Loucy (cell line): ENCODE measurements at regions not wholly inside any gene's neighbourhood (a gene's known extent, or its start where the extent isn't known, plus 50 kb on each side); places are given as distances from the start of the nearest gene placed in this dataset.
"Not testable (repeated sequence)": the region's sequence is repeated elsewhere in the genome, so short reads cannot be mapped to it uniquely, and the experiment has no call there.

Experiments
- H2AFZ ChIP-seq: fragments of 200-600 bp; sonication (generic); 2 replicates; pipeline ENCODE4 v1.6.0; 2016; ENCODE audit warnings: antibody characterized with exemption, mild to moderate bottlenecking, low read length, moderate library complexity
- H3F3A ChIP-seq: fragments of 200-600 bp; 2 replicates; pipeline ENCODE4 v1.6.0; 2016; ENCODE audit warnings: antibody characterized with exemption, low read depth, mild to moderate bottlenecking
- H3K27me3 ChIP-seq: fragments of 200-600 bp; sonication (generic); 2 replicates; pipeline ENCODE4 v1.6.1; 2014; ENCODE audit warnings: low read length, mild to moderate bottlenecking; ENCODE audit not compliant: insufficient read depth, poor library complexity, severe bottlenecking
- H3K36me3 ChIP-seq: fragments of 200-600 bp; sonication (generic); 2 replicates; pipeline ENCODE4 v1.6.1; 2016; ENCODE audit warnings: low read length; ENCODE audit not compliant: insufficient read depth
- H3K4me1 ChIP-seq: fragments of 200-600 bp; sonication (generic); 2 replicates; pipeline ENCODE4 v1.5.1; 2014; ENCODE audit warnings: low read length, mild to moderate bottlenecking; ENCODE audit not compliant: insufficient read depth, poor library complexity, severe bottlenecking
- H3K4me2 ChIP-seq: fragments of 200-600 bp; sonication (generic); 2 replicates; pipeline ENCODE4 v1.6.0; 2014; ENCODE audit warnings: antibody characterized with exemption, low read length, low read depth, mild to moderate bottlenecking; ENCODE audit not compliant: poor library complexity, severe bottlenecking
- H3K4me3 ChIP-seq: fragments of 200-600 bp; sonication (generic); 2 replicates; pipeline ENCODE4 v1.5.1; 2014; ENCODE audit warnings: low read length, mild to moderate bottlenecking, mixed read lengths; ENCODE audit not compliant: poor library complexity, severe bottlenecking
- H3K79me2 ChIP-seq: fragments of 200-600 bp; sonication (generic); 2 replicates; pipeline ENCODE4 v1.6.1; 2014; ENCODE audit warnings: low read length; ENCODE audit not compliant: insufficient read depth
- H3K9ac ChIP-seq: fragments of 200-600 bp; sonication (generic); 2 replicates; pipeline ENCODE4 v1.6.0; 2014; ENCODE audit warnings: mild to moderate bottlenecking, low read depth, low read length, moderate library complexity; ENCODE audit not compliant: poor library complexity, severe bottlenecking
- H3K9me2 ChIP-seq: fragments of 200-600 bp; sonication (generic); replicated peaks from 2 replicates; pipeline ENCODE4 v1.6.1; 2016; ENCODE audit warnings: low read depth, low read length, mixed read lengths
- H3K9me3 ChIP-seq: fragments of 200-600 bp; sonication (generic); 2 replicates; pipeline ENCODE4 v1.6.1; 2014; ENCODE audit warnings: mild to moderate bottlenecking, antibody characterized with exemption, low read length, low read depth; ENCODE audit not compliant: insufficient read depth
- H4K20me1 ChIP-seq: fragments of 200-600 bp; sonication (generic); 2 replicates; pipeline ENCODE4 v1.6.0; 2014; ENCODE audit warnings: antibody characterized with exemption, low read length, mild to moderate bottlenecking; ENCODE audit not compliant: insufficient read depth, poor library complexity, severe bottlenecking
- EZH2phosphoT487 ChIP-seq: fragments of 200-600 bp; IDR thresholded peaks from 2 replicates; pipeline ENCODE4 v1.6.1; 2018; ENCODE audit warnings: antibody characterized with exemption, mild to moderate bottlenecking, moderate library complexity, borderline replicate concordance
- TF ChIP-seq, protein P1 (sequence below): fragments of 200-600 bp; sonication (generic); conservative IDR thresholded peaks from 2 replicates; pipeline ENCODE4 v1.5.1; 2014; ENCODE audit warnings: mild to moderate bottlenecking, antibody characterized with exemption, low read length

DNA sequence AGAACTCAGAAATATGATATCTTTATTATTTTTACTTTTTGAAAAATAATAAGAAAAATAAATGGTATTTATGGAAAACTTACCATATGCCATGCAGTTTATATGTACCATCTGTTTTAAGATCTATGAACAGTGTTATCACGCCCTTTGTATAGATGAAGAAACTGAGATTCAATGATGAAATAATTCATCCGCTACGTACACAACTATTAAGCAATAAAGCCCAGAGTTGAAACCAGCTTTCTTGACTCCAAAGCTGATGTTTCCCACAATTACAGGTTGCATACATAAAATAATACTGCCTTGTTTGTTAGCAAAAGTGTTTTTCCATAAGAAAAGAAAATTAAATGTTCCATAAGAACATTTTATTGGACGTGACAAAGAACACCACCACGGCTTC lies 67.2 kb upstream of the BCL6 start:
- Histone ChIP-seq H2AFZ (no peak overlapping the region), H3K79me2 (no peaks in the 10 kb centered on the region), H3K9me2 (no peaks in the 10 kb centered on the region), H4K20me1 (no peaks in the 10 kb centered on the region), H3K9ac (no peak overlapping the region), H3K4me3 (no peak overlapping the region), H3K9me3 (peaks cover 1% of the 10 kb centered on the region; the same call in 1 of the 2 replicates), H3K4me1 (peaks cover 5% of the 10 kb centered on the region), H3F3A (no peaks in the 10 kb centered on the region), H3K36me3 (no peaks in the 10 kb centered on the region), H3K4me2 (no peak overlapping the region), H3K27me3 (no peaks in the 10 kb centered on the region)
- TF ChIP-seq, protein P1, sequence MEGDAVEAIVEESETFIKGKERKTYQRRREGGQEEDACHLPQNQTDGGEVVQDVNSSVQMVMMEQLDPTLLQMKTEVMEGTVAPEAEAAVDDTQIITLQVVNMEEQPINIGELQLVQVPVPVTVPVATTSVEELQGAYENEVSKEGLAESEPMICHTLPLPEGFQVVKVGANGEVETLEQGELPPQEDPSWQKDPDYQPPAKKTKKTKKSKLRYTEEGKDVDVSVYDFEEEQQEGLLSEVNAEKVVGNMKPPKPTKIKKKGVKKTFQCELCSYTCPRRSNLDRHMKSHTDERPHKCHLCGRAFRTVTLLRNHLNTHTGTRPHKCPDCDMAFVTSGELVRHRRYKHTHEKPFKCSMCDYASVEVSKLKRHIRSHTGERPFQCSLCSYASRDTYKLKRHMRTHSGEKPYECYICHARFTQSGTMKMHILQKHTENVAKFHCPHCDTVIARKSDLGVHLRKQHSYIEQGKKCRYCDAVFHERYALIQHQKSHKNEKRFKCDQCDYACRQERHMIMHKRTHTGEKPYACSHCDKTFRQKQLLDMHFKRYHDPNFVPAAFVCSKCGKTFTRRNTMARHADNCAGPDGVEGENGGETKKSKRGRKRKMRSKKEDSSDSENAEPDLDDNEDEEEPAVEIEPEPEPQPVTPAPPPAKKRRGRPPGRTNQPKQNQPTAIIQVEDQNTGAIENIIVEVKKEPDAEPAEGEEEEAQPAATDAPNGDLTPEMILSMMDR = no peak
- TF ChIP-seq EZH2phosphoT487 = no peak

DNA sequence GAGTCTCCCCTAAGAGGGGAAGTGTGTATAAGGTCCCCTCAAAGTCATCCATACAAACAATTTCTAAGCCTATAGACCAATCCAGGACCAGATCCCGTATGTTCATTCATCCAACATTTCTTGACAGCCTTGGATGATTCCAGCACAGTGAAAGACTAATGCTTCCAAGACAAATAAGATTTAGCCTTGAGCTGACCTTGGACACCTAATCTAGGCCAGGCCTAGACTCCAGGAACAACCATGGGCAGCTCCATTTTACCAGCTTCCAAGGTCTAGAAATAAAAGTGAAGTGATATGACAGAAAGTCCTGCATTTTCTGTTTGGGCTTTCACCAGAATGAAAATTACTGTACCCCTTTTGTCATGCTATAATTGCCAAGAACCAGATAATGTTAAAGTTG lies 67.9 kb upstream of the BCL6 start:
- Histone ChIP-seq H3K36me3 (no peaks in the 10 kb centered on the region), H3K79me2 (no peaks in the 10 kb centered on the region), H4K20me1 (no peaks in the 10 kb centered on the region), H3K9me3 (peaks cover 2% of the 10 kb centered on the region; the same call in 1 of the 2 replicates), H3K4me3 (no peak overlapping the region), H3K4me1 (peaks cover 5% of the 10 kb centered on the region), H3K9ac (no peak overlapping the region), H3K4me2 (no peak overlapping the region), H3F3A (no peaks in the 10 kb centered on the region), H3K9me2 (no peaks in the 10 kb centered on the region), H2AFZ (no peak overlapping the region), H3K27me3 (no peaks in the 10 kb centered on the region)
- TF ChIP-seq EZH2phosphoT487 = no peak
- TF ChIP-seq, protein P1 = no peak

- not testable (repeated sequence) for H3F3A ChIP-seq, H2AFZ ChIP-seq, H3K79me2 ChIP-seq, H3K9me3 ChIP-seq, H3K4me3 ChIP-seq, H3K9ac ChIP-seq, H3K27me3 ChIP-seq, H3K4me2 ChIP-seq, H4K20me1 ChIP-seq, H3K9me2 ChIP-seq, H3K36me3 ChIP-seq
- H3K4me1 ChIP-seq = peaks cover 17% of the 10 kb centered on the region
Observed at GRCh38 chr3:187817766-187818165, 72.5 kb upstream of the BCL6 start.

DNA sequence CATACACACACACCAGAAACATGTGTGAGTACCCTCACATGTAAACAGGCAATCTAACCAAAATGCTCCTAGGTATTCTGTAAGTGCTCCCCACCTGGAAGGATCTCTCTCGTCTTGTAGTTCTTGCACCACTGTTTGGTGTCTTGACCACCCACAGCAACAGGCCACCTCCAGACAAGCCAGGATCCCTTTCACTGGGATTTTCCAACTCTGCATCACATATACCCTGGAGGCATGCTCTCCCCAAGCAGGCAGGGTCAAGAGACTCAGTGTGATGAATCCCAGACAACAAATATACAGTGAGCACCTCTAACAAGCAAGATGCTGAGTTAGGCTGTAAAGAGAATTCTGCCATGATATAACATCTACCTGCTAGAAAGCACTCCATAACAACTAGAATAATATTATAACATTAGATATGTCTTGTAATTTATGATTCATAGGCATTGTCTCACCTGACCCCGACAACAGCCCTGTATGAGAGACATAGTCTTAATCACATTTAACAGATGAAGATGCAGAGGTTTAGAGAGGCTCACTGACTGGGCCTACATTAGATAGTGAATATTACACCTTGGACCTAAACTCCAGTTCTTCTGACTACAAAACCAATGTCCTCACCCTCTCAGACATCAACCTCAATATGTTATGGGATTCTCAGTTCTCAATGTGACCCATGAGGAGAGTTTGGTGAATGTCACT lies 76.5 kb upstream of the BCL6 start:
- H3K36me3 ChIP-seq = no peaks in the 10 kb centered on the region
- peaks cover 3% of the 10 kb centered on the region; the same call in 1 of the 2 replicates for H3F3A ChIP-seq
- H3K79me2 ChIP-seq = no peaks in the 10 kb centered on the region
- no peaks in the 10 kb centered on the region for H4K20me1 ChIP-seq
- peaks cover 2% of the 10 kb centered on the region; the same call in 1 of the 2 replicates for H3K9me3 ChIP-seq
- peaks cover 31% of the 10 kb centered on the region for H3K4me1 ChIP-seq
- no peak for TF ChIP-seq EZH2phosphoT487
- TF ChIP-seq, protein P1 = no peak
- peak overlapping the region; percentile 35 for H3K4me3 ChIP-seq
- no peaks in the 10 kb centered on the region for H3K27me3 ChIP-seq
- H3K4me2 ChIP-seq = peak overlapping the region; percentile 65
- H3K9ac ChIP-seq = peak overlapping the region; percentile 54
- H2AFZ ChIP-seq = peak overlapping the region; percentile 74
- H3K9me2 ChIP-seq = no peaks in the 10 kb centered on the region
